Mucosa of gallbladder (tissue), 1 donor: ENCODE measurements at regions not wholly inside any gene's neighbourhood (a gene's known extent, or its start where the extent isn't known, plus 50 kb on each side); places are given as distances from the start of the nearest gene placed in this dataset.

Experiments used
- DNase-seq: peaks from one replicate; pipeline ENCODE4 v3.0.0-alpha.2; 2020; ENCODE audit warnings: low spot score
- donor health status: DM: no; HTN: no; CAD: no.

GRCh38 chr10:3467052-3467951 lies 294.7 kb upstream of the PITRM1 start:
- peak; percentile 55 for DNase-seq

GRCh38 chr10:3465406-3465891 lies 292.9 kb upstream of the PITRM1 start:
- no peak for DNase-seq

GRCh38 chr10:3464760-3465405 lies 292.3 kb upstream of the PITRM1 start:
- DNase-seq: no peak

GRCh38 chr10:3460420-3461128 lies 288.0 kb upstream of the PITRM1 start:
- DNase-seq: no peak

- no peak for DNase-seq
Observed at GRCh38 chr10:3455385-3456334, 283.1 kb upstream of the PITRM1 start.

- no peak for DNase-seq
Observed at GRCh38 chr10:3452683-3453361, 280.2 kb upstream of the PITRM1 start.

- DNase-seq: no peak
Observed at GRCh38 chr10:3452173-3452626, 279.6 kb upstream of the PITRM1 start.

- DNase-seq: no peak
Observed at GRCh38 chr10:3451516-3452172, 279.1 kb upstream of the PITRM1 start.

- DNase-seq: no peak
Observed at GRCh38 chr10:3446221-3446620, 273.6 kb upstream of the PITRM1 start.

- no peak for DNase-seq
Observed at GRCh38 chr10:3445648-3446047, 273.1 kb upstream of the PITRM1 start.

GRCh38 chr10:3442451-3442990 lies 269.9 kb upstream of the PITRM1 start:
- no peak for DNase-seq

GRCh38 chr10:3439183-3439582 lies 266.6 kb upstream of the PITRM1 start:
- DNase-seq: no peak

- no peak for DNase-seq
Observed at GRCh38 chr10:3438606-3439005, 266.0 kb upstream of the PITRM1 start.

- no peak for DNase-seq
Observed at GRCh38 chr10:3435671-3436070, 263.1 kb upstream of the PITRM1 start.

GRCh38 chr10:3433988-3434387 lies 261.4 kb upstream of the PITRM1 start:
- no peak for DNase-seq

GRCh38 chr10:3433131-3433530 lies 260.5 kb upstream of the PITRM1 start:
- DNase-seq: no peak

- DNase-seq: no peak
Observed at GRCh38 chr10:3432081-3432825, 259.7 kb upstream of the PITRM1 start.

GRCh38 chr10:3430501-3430900 lies 257.9 kb upstream of the PITRM1 start:
- DNase-seq: no peak

- no peak for DNase-seq
Observed at GRCh38 chr10:3429676-3430075, 257.1 kb upstream of the PITRM1 start.
